ENCODE measurements at regions not wholly inside any gene's neighbourhood (a gene's known extent, or its start where the extent isn't known, plus 50 kb on each side); places are given as distances from the start of the nearest gene placed in this dataset.

- TF ChIP-seq, protein P1, sequence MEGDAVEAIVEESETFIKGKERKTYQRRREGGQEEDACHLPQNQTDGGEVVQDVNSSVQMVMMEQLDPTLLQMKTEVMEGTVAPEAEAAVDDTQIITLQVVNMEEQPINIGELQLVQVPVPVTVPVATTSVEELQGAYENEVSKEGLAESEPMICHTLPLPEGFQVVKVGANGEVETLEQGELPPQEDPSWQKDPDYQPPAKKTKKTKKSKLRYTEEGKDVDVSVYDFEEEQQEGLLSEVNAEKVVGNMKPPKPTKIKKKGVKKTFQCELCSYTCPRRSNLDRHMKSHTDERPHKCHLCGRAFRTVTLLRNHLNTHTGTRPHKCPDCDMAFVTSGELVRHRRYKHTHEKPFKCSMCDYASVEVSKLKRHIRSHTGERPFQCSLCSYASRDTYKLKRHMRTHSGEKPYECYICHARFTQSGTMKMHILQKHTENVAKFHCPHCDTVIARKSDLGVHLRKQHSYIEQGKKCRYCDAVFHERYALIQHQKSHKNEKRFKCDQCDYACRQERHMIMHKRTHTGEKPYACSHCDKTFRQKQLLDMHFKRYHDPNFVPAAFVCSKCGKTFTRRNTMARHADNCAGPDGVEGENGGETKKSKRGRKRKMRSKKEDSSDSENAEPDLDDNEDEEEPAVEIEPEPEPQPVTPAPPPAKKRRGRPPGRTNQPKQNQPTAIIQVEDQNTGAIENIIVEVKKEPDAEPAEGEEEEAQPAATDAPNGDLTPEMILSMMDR (IDR thresholded peaks at IDR 0.05): no peak
- TF ChIP-seq POLR2A (IDR thresholded peaks at IDR 0.05) (no peak), EP300 (IDR thresholded peaks at IDR 0.05) (no peak)
These were observed 76.5 kb upstream of the RPL38 start for GRCh38 chr17:74126959-74127358.
